ENCODE measurements at regions not wholly inside any gene's neighbourhood (a gene's known extent, or its start where the extent isn't known, plus 50 kb on each side); places are given as distances from the start of the nearest gene placed in this dataset.
"Not testable (repeated sequence)": the region's sequence is repeated elsewhere in the genome, so short reads cannot be mapped to it uniquely, and the experiment has no call there.

DNA sequence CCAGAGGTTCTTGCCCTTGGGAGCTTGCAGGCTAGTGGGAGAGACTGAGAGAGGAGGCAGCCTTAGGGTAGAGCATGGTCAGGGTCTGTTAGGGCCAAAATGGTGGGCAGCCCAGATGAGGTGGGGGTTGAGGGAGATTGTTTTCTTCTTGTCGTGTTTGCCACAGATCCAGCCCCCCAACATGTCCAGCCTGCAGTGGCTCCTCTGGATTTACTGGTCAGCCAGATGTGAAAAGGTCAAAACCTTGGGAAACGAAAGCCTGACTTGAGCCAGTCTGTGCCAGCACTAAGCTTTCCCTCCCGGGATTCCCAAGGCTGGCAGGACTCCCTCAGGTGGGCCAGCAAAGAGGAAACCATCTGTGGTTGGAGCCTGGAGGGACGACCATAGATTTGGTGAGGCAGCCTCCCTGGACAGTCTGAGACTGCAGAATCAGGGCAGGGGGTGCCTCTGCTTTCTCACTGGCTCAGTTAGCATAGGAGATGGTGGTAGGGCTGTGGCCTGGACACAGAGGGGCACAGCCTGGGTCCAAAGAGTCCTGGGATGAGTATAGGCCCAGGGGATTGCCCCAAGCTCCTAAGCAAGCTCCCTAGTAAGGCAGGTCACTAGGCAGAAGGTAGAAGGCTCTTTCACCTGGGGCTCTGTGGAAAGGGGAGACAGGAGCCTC, 51.2 kb upstream of the PRR23C start:
- DNase-seq (ENCODE audit: low read depth), result no peak

DNA sequence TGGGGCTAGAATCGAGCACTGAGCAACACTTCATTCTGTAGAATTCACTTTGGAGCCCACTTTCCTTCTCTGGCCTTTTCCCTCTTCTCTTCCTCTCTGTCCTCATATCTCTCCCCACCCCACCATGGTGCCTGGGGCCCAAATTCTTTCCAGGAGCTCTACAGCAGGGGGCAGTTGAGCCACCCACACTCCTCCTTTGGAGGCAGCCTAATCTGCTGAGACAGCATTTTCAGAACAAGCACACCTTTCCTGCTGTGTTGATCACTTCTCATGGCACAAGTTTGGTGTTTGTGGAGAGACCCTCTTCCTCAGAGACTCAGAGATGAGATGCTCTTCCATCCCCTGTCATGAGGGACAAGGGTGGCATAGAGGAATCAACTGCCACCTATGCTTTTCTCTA, 52.0 kb upstream of the PRR23C start:
- DNase-seq (ENCODE audit: low read depth), result no peak

DNA sequence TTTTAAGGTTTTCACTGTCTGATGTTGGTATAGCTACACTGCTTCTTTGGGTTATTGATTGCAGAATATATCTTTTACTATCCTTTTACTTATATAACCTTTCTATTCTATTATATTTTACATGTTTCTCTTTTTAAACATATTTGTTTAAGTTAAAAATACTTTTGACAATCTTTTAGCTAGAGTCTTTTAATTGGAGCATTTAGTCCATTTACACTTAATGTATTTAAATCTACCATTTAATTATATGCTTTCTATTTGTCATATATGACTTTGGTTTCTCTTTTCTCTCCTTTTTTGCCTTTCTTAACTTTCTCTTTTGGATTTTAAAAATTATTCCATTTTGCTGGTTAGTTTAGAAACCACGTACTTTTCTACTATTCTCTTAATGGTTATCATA, 53.7 kb upstream of the PRR23C start:
- DNase-seq (ENCODE audit: low read depth), result no peak

DNA sequence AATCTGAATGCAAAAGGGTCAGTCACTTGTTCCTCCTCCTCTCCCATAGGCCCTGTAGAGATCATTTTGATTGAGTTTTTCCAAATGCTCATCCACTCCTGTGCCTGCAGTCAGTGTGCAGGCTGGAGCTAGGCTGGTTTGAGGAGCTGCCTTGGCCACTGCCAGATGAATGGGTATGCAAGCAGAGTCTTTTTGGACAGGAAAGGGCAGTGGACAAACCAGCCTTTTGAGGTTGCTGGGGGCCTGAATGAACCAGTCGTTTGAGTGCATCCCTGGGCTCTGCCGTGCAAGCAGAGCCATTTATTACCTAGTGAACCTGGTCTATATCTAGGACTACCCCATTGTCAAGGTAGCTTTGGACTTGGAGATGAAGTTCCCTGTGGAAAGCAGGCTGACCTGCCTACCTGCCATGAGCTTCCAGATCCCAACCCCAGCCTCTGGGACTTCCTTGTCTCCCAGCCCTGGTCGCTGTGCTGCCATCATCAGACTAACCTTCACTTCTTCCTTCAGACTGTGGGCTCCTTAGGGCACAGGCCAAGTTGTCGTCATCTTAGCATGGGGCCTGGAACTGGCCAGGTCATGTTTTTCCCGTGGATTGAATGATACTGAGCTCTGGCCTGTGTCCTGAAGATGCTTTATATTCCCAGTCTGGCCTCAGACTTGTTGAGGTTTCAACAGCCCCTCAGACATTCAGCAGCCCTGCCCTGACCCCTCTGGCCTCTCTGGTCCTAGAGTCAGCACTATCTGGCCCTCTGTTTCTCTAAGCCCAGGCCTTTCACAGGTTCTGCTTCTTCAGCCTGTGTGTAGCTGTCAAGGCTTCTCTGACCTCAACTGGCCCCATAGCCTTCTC, 55.5 kb upstream of the PRR23C start:
- no peak for DNase-seq (ENCODE audit: low read depth)

DNA sequence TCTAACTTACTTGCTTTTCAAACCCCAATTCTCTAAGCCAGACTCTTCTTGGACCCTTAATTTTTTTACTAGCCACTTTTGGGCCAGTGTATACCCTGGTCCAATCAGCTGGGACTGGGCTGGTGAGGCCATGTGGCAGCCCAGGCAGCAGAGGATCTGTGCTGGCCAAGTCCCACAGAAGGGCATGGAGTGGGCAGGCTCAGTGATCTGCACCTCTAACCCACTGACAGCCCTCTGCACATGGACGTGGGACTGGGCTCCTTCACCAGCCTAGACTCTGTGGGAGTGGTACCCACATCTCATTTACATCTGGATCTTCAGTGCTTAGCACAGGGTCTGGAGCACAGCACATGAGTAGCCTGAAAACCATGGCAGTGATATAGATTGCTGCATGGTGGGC, 56.1 kb upstream of the PRR23C start:
- no peak for DNase-seq (ENCODE audit: low read depth)

DNA sequence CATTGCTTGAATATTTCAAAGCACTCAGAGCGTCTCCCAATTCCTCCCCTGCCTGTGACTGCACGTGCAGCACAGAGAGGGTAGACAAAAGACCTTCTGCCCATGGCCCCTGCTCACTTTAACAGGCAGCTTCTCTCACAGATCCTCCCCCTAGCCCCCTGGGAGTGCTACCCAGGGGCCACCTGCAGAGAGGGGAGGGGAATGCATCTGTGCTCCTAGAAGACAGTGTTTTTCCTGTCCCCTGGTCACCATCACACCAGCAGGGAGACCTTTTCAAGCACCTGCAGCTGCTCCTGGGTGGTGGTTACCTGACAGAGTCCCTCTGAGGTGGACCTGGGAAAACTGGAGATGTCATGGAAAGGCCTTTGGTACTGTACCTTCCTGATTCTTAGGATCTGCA, 56.7 kb upstream of the PRR23C start:
- no peak for DNase-seq (ENCODE audit: low read depth)

DNA sequence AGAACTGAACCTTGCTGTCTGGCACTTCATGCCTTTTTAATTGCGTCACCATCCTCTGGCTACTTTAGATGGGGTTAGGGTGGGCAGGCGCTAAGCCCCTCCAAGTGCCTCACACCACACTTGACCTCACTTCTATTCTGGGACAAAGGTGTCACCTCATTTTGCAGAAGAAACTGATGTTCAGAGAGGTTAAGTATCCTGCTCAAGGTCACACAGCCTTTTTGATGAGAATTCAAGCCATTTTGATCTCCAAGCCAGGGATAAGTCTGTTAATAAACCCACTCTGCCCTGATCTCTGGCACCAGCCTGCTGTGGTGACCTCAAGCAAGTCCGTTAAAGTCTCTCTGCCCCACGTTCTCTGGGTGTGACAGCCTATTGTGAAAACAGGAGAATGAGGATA, 58.8 kb upstream of the PRR23C start:
- DNase-seq (ENCODE audit: low read depth), result no peak

DNA sequence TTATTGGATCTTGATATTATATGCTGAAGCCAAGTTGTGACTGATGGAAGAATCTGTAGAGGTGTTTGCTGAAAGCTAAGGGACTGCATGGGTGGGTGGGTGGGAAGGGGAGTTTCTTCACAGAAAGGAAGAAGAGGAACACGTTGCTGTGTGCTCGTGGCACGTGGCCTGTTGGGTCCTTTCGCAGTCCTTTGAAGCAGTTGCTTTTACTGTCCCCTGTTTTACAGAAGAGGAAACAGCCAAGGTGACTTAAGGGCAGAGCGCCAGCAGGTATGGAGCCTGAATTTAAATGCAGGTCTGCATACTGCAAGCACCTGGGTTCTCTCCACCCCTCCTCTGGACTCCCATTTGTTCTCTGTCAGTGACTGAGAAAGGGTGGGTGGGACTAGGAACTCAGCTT, 59.4 kb upstream of the PRR23C start:
- DNase-seq (ENCODE audit: low read depth), result no peak

DNA sequence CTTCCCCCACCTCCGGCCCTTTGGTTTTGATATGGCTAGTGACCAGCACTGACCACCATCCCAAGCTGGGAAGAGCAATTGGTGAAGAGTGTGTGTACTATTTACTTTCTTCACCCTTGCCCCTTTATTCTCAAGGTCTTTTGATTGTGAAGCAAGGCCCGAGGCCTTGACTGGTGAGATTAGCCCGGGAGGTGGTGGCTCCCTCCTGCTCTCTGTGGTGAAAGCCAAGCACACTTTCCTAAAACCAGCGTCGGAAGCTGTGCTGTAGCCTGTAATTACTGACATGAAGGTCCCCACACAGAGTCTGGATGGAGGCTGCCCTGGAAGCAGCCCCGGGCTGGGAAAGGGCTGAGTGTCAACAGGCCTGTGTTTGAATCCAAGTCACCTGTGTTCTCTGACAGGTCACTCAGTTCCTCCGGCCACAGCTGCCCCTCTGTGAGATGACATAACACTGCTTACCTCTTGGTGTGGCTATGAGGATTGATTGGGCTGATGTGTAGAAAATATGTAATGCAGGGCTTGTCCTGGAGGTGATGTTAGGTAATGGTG, 60.5 kb upstream of the PRR23C start:
- DNase-seq (ENCODE audit: low read depth), result no peak

DNA sequence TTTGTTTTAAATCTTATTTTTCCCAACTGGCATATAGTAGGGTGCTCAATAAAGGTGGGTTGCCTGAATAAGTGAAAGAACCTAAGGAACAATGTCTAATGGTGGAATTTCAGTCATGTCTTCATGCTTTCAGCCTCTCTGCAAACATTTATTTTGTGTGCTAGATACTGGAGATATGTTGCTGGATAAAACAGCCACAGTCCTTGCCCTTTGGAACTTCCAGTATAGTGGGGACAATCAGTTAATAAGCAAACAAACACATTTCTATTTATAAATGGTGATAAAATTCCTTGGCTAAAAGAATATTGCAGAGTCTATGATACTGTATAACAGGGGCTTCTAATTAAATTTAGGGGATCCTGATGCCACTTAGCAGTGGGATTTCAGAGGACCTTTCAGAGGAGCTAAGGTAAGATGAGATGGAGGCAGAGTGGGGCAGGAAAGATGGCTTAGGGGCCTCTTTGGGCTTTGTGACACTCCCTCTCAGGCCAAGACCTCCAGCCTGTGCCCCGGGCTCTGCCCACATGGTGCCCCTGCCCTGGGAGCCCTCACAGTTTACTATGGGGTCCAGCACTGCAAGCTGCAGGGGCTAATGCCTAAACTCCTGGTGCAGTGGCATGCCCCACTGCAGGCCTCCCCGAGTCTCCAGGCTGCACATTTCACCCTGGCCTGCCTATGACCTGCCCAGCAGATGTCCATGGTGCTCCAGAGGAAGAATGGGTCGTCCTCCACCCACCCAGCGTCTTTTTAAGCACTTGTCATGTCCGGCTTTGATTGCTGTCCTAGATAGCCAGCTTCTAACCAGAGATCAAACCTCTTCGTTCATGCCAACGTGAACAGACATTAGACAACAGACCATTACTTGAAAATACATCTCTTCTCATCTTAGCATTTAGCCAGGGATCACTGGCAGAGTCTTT, 61.6 kb upstream of the PRR23C start:
- DNase-seq (ENCODE audit: low read depth), result no peak

DNA sequence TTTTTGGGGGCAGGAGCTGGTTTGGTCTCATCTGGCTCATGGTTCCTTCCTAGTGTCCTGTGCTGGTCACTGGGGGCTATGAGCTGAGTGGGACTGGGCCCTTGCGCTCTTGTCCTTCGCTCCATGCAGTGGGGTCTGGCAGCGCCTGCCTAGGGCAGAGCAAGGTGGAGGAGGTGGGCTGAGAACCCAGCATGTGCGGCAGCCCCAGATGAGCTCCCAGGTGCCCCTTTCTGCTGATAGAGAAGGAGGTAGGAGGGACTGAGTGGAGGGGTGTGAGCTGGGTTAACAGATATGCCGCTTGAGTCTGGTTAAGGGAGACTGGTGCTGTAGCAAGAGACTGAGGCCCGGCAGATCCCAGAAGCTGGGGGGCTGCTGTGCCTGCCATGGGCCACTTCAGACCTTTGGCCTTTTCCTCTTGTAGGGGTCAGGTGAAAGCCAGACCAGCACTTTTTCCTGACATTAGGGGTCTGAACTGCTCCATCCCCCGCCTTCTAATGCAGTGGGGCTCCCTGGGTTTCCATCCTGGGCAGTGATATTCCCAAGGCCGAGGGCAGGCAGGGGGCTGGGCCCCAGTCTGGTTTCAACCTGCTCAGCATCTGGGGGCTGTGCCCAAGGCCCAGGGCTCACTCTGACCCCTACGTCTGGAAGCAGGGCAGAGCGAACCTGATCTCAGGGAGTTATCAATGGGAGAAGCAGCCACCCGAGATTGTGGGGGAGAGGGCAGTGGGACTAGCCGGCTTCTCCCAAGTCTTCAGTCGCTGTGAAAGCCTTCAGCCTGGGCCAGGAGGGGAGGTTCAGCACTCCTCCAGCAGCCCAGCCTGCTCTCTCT, 62.9 kb upstream of the PRR23C start:
- DNase-seq (ENCODE audit: low read depth), result no peak

DNA sequence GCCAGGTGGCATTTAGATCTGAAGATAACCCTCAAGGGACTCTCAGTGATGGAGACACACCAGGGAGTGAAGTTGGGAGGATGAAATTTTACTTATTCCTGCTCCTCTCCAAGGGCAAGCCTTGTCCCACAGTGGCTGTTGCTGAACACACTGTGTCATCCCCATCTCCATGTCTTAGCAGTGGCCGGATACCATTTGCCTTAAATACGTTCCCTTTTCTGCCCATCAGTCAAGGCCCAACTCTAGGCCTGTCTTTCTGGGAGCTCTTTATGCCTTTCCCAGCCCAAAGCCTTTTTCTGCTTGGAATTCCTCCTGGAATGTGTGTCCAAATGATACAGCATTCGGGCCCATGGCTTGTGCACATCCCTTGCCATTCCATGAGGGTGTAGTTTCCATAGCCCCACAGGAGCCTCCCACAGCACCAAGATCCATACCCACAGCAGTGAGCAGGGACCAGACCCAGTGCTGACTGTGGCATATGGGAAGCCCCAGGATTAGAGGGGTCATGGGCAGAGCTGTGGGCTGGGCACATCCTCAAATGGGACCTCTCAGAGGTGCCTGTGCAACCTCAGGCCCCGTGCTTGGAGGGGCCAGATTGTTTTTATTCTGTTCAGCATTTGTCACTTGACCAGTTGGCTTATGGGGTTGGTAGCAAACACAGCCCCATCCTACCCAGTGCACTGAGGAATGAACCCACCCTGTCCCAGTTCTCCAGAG, 63.7 kb upstream of the PRR23C start:
- DNase-seq (ENCODE audit: low read depth), result no peak

DNA sequence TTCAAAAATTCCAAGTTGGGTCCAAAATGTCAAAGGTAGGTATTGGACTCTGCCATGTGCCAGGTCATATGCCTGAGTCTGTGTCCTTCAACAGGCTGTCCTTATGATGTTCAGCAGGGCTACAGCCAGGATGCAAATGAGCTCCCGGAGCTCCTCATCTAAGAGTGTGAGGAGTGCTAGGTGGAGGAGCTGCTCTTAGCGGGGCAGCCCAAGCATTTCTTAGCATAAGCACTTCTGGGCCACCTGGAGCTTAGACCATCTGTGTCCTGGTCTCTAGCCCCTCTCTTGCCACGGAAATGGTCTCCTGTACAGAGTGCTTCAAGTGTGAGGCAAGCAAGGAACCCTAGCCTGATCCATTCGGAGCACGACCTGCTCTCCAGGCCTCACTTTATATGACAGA, 64.6 kb upstream of the PRR23C start:
- DNase-seq (ENCODE audit: low read depth), result no peak

DNA sequence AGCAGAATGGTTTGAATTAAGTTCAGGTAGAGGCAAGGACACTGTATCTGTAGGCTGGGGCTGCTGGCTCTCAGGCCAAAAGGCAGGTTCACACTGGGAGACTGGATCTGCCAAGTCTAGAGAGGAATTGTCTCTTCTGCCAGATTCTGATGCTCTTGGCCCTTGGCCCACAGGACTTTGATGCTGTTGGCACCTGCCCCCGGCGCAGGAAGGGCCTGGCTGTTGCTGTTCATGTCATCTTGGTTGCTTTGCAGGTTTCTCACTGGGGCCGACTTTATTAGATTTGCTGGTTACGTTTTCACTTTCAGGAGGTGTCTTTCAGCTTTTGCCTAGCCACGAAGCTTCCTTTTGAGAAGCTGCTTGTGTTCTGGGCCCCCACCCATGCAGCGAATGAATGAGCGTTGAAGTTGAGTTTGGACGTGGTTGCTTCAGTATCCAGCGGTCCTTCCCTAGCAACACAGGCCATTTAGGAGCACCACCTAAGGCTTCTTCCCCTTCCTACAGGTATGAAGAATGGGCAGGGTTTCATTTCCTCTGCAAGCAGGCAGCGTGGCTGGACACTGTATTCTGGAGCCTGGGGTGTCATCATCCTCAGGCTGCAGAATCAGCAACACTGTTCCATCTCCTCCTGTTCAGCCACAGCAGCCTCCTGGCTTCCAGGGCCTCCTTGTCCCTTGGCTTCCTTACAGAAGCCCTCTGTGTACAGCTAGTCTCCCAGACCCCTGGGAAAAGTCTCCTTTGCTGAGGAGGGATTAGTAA, 65.6 kb upstream of the PRR23C start:
- DNase-seq (ENCODE audit: low read depth), result no peak

DNA sequence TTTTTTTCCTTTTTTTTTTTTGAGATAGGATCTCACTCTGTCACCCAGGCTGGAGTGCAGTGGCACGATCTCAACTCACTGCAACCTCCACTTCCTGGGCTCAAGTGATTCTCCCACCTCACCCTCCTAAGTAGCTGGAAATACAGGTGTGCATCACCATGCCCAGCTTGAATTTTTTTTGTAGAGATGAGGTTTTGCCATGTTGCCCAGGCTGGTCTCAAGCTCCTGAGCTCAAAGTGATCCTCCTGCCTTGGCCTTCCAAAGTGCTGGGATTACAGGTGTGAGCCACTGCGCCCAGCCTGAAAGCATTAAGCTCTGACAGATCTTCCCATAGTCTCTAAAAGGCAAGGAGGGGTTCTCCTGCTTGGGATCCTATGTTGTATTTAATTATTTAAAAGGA, 66.2 kb upstream of the PRR23C start:
- DNase-seq (ENCODE audit: low read depth), result not testable (repeated sequence)

DNA sequence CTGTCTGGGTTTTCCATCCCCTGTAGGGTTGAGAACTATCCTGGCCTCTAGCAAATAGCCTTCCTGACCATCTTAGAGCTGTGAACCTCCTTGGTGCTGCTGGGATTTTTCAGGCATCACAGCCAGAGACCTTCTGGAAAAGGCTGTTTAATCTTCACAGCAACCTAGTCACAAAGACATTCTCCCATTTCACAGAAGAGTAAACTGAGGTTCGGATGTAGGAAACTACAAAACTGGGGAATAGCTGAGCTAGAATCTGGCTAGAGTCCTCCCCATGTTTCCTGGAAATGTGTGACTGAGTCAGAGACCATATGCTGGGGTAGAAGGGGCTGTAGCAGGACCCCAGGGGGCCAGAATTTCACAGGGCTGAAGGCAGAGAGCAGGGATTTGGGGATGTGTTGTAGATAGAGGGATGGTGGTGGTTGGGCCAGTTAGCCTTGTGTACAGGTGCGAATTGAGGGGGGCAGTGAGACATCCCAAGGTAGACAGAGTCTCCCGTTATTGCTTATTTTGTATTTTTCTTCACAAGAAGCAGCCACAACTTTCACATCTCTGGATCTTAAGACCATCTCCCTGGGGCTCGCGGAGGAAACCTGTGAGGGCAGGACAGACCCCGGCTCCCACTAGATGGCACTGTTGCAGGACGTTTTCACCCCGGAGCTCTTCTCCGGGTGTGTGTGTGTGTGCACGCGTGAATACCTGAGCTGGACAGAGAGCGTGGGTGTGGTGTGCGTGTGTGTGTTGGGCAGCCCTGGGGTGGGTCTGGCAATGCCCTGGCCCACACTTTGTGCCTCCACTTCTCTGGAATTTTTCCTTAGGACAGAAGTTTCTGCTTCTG, 66.9 kb upstream of the PRR23C start:
- peak; percentile 60 for DNase-seq (ENCODE audit: low read depth)

DNA sequence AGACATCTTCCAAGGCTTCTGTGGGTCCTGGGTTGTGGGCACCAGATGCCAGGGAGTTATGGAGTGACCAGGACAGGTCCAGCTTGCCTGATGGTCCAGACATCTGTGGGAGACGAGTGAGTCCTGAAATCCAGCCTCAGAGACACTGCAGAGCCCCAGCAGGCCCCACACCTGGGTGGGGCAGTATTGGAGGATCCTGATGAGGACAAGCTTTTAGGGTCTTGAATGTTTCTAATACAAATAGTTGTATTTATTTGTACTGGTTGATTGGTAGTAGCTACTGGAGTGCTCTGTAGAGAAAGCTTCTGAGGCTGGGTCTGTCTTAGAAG, 67.5 kb upstream of the PRR23C start:
- DNase-seq (ENCODE audit: low read depth), result no peak

DNA sequence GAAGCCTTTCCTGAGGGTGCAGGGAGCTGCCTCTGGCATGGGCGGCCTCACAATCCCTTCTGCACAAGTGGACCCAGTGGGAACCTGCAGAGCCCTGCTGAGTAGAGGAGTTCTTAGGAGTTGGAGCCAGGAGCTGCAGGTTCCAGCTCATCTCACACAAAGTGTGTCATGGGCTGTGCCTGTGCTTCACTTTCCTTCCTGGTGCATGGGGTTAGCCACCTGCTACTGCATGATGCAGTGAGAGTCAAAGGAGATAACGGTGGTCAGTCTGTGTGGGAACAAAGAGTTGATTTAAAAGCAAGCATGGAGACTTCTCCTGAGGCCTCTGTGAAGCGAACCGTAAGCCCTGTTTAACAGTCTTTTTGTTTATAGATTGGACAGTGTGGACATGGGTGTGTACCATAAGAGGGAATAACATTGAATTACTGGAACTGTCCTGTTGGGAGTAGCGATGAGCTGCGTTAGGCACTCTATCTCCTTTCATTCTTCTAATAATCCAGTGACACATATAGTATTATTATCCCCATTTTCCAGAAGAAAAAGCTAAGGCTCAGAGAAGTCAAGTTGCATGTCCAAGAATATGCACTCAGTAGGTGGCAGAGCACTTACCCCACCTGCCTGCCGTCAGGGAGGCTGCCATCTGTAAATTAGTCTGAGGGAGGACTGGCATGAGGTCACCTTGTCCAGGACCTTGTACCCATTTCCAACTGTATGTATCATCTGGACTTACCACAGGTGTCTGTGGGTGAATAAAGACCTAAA, 68.7 kb upstream of the PRR23C start:
- no peak for DNase-seq (ENCODE audit: low read depth)

DNA sequence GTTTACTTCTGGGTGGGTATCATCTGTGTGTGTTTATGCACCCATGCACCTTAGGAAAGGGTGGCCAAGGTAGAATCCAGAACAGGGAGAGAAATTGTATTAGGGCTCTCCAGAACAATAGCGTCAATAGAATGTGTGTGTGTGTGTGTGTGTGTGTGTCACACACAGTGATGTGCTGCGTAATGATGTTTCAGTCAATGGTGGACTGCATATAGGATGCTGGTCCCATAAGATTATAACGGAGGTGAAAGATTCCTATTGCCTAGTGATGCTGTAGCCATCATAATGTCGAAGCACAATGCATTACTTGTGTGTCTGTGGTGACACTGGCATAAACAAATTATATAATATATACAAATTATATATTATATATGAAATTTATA, 69.3 kb upstream of the PRR23C start:
- DNase-seq (ENCODE audit: low read depth), result no peak

All from activated T-cell treated with anti-CD3 and anti-CD28 coated beads for 48 hours (primary cell).